ENCODE measurements at regions not wholly inside any gene's neighbourhood (a gene's known extent, or its start where the extent isn't known, plus 50 kb on each side); places are given as distances from the start of the nearest gene placed in this dataset.
"Not testable (repeated sequence)": the region's sequence is repeated elsewhere in the genome, so short reads cannot be mapped to it uniquely, and the experiment has no call there.

DNA sequence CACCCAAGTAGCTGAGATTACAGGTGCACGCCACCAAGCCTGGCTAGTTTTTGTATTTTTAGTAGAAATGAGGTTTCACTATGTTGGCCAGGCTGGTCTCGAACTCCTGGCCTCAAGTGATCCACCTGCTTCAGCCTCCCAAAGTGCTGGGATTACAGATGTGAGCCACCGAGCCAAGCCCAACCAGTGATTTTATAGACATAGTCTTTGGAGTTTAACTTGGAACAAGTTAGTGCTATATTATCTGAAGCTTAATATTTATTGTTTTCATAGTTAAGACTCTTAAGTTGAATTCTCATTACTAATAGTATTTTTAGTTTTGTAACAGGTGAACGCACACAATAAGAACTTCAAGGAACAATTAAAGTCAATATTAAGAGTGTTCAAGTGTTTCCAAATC is 122.1 kb downstream of the SPAG6 start:
- H3K4me3 ChIP-seq; H3K27ac ChIP-seq; H3K4me1 ChIP-seq; H3K36me3 ChIP-seq; H3K9me3 ChIP-seq; DNase-seq (ENCODE audit: extremely low spot score in 2 of 2); intact Hi-C loops (cut with DNase I); H3K27me3 ChIP-seq: not testable (repeated sequence)

DNA sequence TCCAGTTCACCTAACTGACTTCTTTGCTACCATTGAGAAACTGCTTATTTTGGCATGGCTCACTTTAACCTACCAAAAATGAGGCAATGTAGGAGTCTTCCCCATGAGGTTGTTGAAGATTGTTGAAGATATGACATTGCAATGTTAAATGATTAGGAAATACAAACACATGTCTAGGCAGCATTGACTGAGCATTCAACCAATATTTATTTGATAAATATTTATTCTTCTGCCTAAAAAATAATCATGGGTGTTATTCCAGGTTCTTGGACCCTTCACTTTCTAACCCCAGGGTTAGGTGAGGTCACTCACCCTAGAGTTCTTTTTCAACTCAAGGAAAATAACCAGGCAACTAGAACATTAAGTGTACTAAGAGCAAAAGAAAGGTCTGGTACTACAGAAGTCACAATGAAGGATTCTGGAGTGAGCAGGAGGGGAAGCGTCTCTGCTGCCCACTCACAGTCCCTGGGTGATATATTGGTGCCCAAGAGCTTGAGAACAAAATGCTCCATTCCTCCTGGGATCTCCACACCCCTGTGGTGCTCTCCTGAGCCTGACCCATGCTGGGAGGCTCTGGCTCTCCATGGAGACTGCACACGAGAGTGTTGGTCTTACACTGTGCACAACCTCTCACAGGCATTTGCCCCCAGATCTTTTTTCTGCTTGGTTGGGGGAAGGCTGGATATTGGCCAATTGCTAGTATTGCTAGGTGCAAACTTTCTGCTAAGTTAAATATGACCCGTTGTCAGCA is 123.4 kb downstream of the SPAG6 start:
- no peaks in the 10 kb centered on the region for H3K36me3 ChIP-seq
- H3K4me1 ChIP-seq = no peaks in the 10 kb centered on the region
- DNase-seq (ENCODE audit: extremely low spot score in 2 of 2) = no peak
- no peak overlapping the region for H3K4me3 ChIP-seq
- no peaks in the 10 kb centered on the region for H3K9me3 ChIP-seq
- TF ChIP-seq POLR2AphosphoS5 (IDR thresholded peaks at IDR 0.05; ENCODE audit: insufficient read depth in 1 of 2, low read depth in 1 of 2) (no peak), POLR2A (IDR thresholded peaks at IDR 0.05) (no peak), CTCF (IDR thresholded peaks at IDR 0.05) (no peak)
- H3K27ac ChIP-seq = no peak overlapping the region
- no peaks in the 10 kb centered on the region for H3K27me3 ChIP-seq
- intact Hi-C loops (cut with DNase I) = no loop called here

DNA sequence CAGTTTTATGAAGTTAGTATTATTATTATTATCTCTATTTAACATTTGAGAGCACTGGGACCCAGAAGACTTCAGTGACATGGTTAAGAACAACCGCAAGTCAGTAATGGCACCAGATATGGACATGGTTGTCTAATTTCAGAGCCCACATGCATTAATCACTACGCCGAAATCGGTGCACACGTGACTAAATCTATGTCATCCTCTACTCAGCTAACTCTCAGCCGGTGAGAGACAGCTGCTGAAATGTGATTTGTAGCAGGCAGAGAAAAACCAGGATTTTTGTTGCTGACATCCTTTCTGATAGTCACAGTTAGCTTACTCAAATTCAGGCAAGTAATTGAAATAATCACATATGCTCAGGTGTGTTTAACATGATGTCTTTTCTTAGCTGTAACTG is 127.7 kb downstream of the SPAG6 start:
- no peaks in the 10 kb centered on the region for H3K36me3 ChIP-seq
- DNase-seq (ENCODE audit: extremely low spot score in 2 of 2) = peak in 1 of 2 donors; percentile 16
- H3K4me1 ChIP-seq = peaks cover 11% of the 10 kb centered on the region
- no peak overlapping the region for H3K4me3 ChIP-seq
- H3K27me3 ChIP-seq = no peaks in the 10 kb centered on the region
- no peak for TF ChIP-seq CTCF (IDR thresholded peaks at IDR 0.05)
- no peak overlapping the region for H3K27ac ChIP-seq
- H3K9me3 ChIP-seq = no peaks in the 10 kb centered on the region
- intact Hi-C loops (cut with DNase I) = no loop called here

DNA sequence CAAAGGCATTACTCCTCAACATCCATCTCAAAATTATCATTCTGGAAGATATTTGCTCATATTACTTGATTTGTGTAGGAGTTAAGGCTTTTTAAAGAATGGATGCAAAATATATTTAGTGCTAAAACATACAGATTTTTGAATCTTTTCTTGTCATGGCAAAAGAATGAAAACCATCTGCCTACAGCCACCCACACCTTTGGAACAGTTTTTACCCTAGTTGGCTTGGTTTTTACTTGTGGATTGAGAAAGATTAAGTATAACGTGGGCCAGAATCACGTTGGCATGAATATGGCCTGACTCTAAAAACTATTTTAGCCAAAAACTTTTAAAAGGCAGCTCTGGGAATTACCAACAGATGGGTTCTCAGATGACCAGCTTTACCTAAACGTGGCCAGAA is 128.2 kb downstream of the SPAG6 start:
- Histone ChIP-seq H3K4me3 (no peak overlapping the region), H3K27me3 (no peaks in the 10 kb centered on the region), H3K27ac (no peak overlapping the region), H3K9me3 (no peaks in the 10 kb centered on the region), H3K4me1 (peaks cover 11% of the 10 kb centered on the region), H3K36me3 (no peaks in the 10 kb centered on the region)
- TF ChIP-seq POLR2A (IDR thresholded peaks at IDR 0.05) (no peak), POLR2AphosphoS5 (IDR thresholded peaks at IDR 0.05; ENCODE audit: insufficient read depth in 1 of 2, low read depth in 1 of 2) (no peak), CTCF (IDR thresholded peaks at IDR 0.05) (no peak)
- intact Hi-C loops (cut with DNase I) = no loop called here
- DNase-seq (ENCODE audit: extremely low spot score in 2 of 2) = no peak

- peak in 1 of 2 donors; percentile 42 for DNase-seq (ENCODE audit: extremely low spot score in 2 of 2)
- H3K27me3 ChIP-seq = no peaks in the 10 kb centered on the region
- no peaks in the 10 kb centered on the region for H3K36me3 ChIP-seq
- H3K4me3 ChIP-seq = peak overlapping the region; percentile 28 to 33
- intact Hi-C loops (cut with DNase I) = no loop called here
- H3K4me1 ChIP-seq = peaks cover 11% of the 10 kb centered on the region
- no peaks in the 10 kb centered on the region for H3K9me3 ChIP-seq
- TF ChIP-seq POLR2AphosphoS5 (IDR thresholded peaks at IDR 0.05; ENCODE audit: insufficient read depth in 1 of 2, low read depth in 1 of 2) = peak in 1 of 2 donors; percentile 22
- TF ChIP-seq POLR2A (IDR thresholded peaks at IDR 0.05) = no peak
- no peak overlapping the region for H3K27ac ChIP-seq
Observed at GRCh38 chr10:22475651-22476600, 130.6 kb downstream of the SPAG6 start.

All from vagina (tissue), 2 donors.